ENCODE measurements at regions not wholly inside any gene's neighbourhood (a gene's known extent, or its start where the extent isn't known, plus 50 kb on each side); places are given as distances from the start of the nearest gene placed in this dataset.

GRCh38 chr9:135029463-135029862 is 58.0 kb upstream of the OLFM1 start (continued):
- TF ChIP-seq SRSF7 (optimal IDR thresholded peaks at IDR 0.05; ENCODE audit: low read depth, low read length) (no peak), PTTG1 (tag; IDR thresholded peaks at IDR 0.05; ENCODE audit: low read depth) (no peak), TRIM28 (IDR thresholded peaks at IDR 0.05) (no peak), TBP (optimal IDR thresholded peaks at IDR 0.05; ENCODE audit: low read depth, low read length) (no peak), ZNF311 (CRISPR knock-in tag; IDR thresholded peaks at IDR 0.05) (no peak), EWSR1 (IDR thresholded peaks at IDR 0.05; ENCODE audit: borderline replicate concordance, low read depth, partially characterized antibody) (no peak), SREBF2 (CRISPR knock-in tag; IDR thresholded peaks at IDR 0.05) (no peak), EHMT2 (IDR thresholded peaks at IDR 0.05) (no peak)
- TF ChIP-seq, protein P1, sequence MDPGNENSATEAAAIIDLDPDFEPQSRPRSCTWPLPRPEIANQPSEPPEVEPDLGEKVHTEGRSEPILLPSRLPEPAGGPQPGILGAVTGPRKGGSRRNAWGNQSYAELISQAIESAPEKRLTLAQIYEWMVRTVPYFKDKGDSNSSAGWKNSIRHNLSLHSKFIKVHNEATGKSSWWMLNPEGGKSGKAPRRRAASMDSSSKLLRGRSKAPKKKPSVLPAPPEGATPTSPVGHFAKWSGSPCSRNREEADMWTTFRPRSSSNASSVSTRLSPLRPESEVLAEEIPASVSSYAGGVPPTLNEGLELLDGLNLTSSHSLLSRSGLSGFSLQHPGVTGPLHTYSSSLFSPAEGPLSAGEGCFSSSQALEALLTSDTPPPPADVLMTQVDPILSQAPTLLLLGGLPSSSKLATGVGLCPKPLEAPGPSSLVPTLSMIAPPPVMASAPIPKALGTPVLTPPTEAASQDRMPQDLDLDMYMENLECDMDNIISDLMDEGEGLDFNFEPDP (CRISPR knock-in tag; IDR thresholded peaks at IDR 0.05) = no peak

GRCh38 chr9:135029871-135030565 is 57.5 kb upstream of the OLFM1 start:
- intact Hi-C loops (cut with micrococcal nuclease) (no loop called here), in situ Hi-C loops (cut with MboI) (no loop called here)
- H3K4me3 ChIP-seq = no peak overlapping the region
- CTCF ChIA-PET (ENCODE audit: low intra/inter-chr PET ratio) = no interaction called here
- H3K4me2 ChIP-seq (ENCODE audit: insufficient read depth, low read length) = no peak overlapping the region
- no peak overlapping the region for H2AFZ ChIP-seq (ENCODE audit: low read depth, low read length)
- H4K20me1 ChIP-seq (replicated peaks; ENCODE audit: control insufficient read depth, insufficient read depth, low read length) = no peaks in the 10 kb centered on the region
- POLR2A ChIA-PET = interaction anchor here (0.6 to 1.1 kb wide), 2 partner anchors 11 to 248 kb away, joined by 3 to 4 read pairs; no protein-coding TSS in a partner anchor
- DNase-seq (ENCODE audit: extremely low read depth in 1 of 4, low spot score in 3 of 4) (no peak), FAIRE-seq (no peak), ATAC-seq (no peak)
- no peaks in the 10 kb centered on the region for H3K9me3 ChIP-seq (replicated peaks; ENCODE audit: control insufficient read depth, insufficient read depth, low read depth, low read length)
- no peak overlapping the region for H3K9ac ChIP-seq (ENCODE audit: insufficient read depth in 1 of 2, low read depth in 2 of 2, low read length in 2 of 2)
- H3K36me3 ChIP-seq (ENCODE audit: control insufficient read depth, insufficient read depth, low read length) = no peaks in the 10 kb centered on the region
- 1% methylated on average over 15 of the region's 19 CpGs for WGBS (ENCODE audit: insufficient coverage, low coverage, missing lambda C conversion rate)
- no peak overlapping the region for H3K27ac ChIP-seq (ENCODE audit: extremely low read depth, low read depth, low read length)
- H3K4me1 ChIP-seq (replicated peaks in 1 of 2; ENCODE audit: control insufficient read depth in 2 of 2, insufficient read depth in 2 of 2, low read length in 2 of 2) = no peaks in the 10 kb centered on the region
- H3K27me3 ChIP-seq (ENCODE audit: control insufficient read depth in 2 of 2, insufficient read depth in 2 of 2, low read length in 2 of 2) = peaks cover 0 to 13% of the 10 kb centered on the region in 2 experiments; a peak in 1 of 5 replicates
- no peaks in the 10 kb centered on the region for H3K79me2 ChIP-seq (ENCODE audit: control insufficient read depth, insufficient read depth, low read length)
- BruUV-seq (replicated peaks) = no TSS peak
- no peaks in the 10 kb centered on the region for H3K9me1 ChIP-seq (ENCODE audit: control insufficient read depth, insufficient read depth, low read length)
- TF ChIP-seq ZNF12 (CRISPR knock-in tag; IDR thresholded peaks at IDR 0.05) (no peak), ZKSCAN3 (CRISPR knock-in tag; IDR thresholded peaks at IDR 0.05) (no peak), ZNF217 (CRISPR knock-in tag; IDR thresholded peaks at IDR 0.05) (no peak), ZC3H8 (IDR thresholded peaks at IDR 0.05) (no peak), L3MBTL2 (IDR thresholded peaks at IDR 0.05) (no peak)
